ENCODE measurements at regions not wholly inside any gene's neighbourhood (a gene's known extent, or its start where the extent isn't known, plus 50 kb on each side); places are given as distances from the start of the nearest gene placed in this dataset.

GRCh38 chr5:159780246-159780645 lies 136.0 kb upstream of the ADRA1B start:
- no peaks in the 10 kb centered on the region for H3K4me1 ChIP-seq (ENCODE audit: low read length)
- TF ChIP-seq EZH2phosphoT487 (IDR thresholded peaks at IDR 0.05; ENCODE audit: low read length) (no peak), EZH2 (optimal IDR thresholded peaks at IDR 0.05; ENCODE audit: low read depth, low read length) (no peak), CTCF (IDR thresholded peaks at IDR 0.05; ENCODE audit: low read length) (no peak)
- no peak overlapping the region for H3K27ac ChIP-seq (ENCODE audit: low read length)
- H3K9ac ChIP-seq (ENCODE audit: low read length) = no peak overlapping the region
- H3K27me3 ChIP-seq (replicated peaks; ENCODE audit: insufficient read depth, low read length) = no peaks in the 10 kb centered on the region
- H3K9me3 ChIP-seq (replicated peaks; ENCODE audit: insufficient read depth, low read length) = no peaks in the 10 kb centered on the region
- no peaks in the 10 kb centered on the region for H3F3A ChIP-seq (ENCODE audit: insufficient read depth, low read length)
- no peaks in the 10 kb centered on the region for H4K20me1 ChIP-seq (ENCODE audit: insufficient read depth, low read length)
- no peak for DNase-seq
- no peak overlapping the region for H2AFZ ChIP-seq (ENCODE audit: low read length)
- H3K4me3 ChIP-seq (ENCODE audit: low read length) = no peak overlapping the region
- no peaks in the 10 kb centered on the region for H3K79me2 ChIP-seq (ENCODE audit: low read length)
- no peak overlapping the region for H3K4me2 ChIP-seq (ENCODE audit: low read depth, low read length)
- no peaks in the 10 kb centered on the region for H3K36me3 ChIP-seq (replicated peaks; ENCODE audit: insufficient read depth, low read length)
- H3K9me2 ChIP-seq (replicated peaks; ENCODE audit: insufficient read depth, low read length) = no peaks in the 10 kb centered on the region

- Histone ChIP-seq H3K79me2 (ENCODE audit: low read length) (no peaks in the 10 kb centered on the region), H2AFZ (ENCODE audit: low read length) (no peak overlapping the region), H3F3A (ENCODE audit: insufficient read depth, low read length) (no peaks in the 10 kb centered on the region), H3K27me3 (replicated peaks; ENCODE audit: insufficient read depth, low read length) (no peaks in the 10 kb centered on the region), H3K9ac (ENCODE audit: low read length) (no peak overlapping the region), H3K9me3 (replicated peaks; ENCODE audit: insufficient read depth, low read length) (no peaks in the 10 kb centered on the region), H3K4me2 (ENCODE audit: low read depth, low read length) (no peak overlapping the region), H3K27ac (ENCODE audit: low read length) (no peak overlapping the region), H3K9me2 (replicated peaks; ENCODE audit: insufficient read depth, low read length) (no peaks in the 10 kb centered on the region), H3K4me1 (ENCODE audit: low read length) (no peaks in the 10 kb centered on the region), H4K20me1 (ENCODE audit: insufficient read depth, low read length) (no peaks in the 10 kb centered on the region), H3K4me3 (ENCODE audit: low read length) (no peak overlapping the region), H3K36me3 (replicated peaks; ENCODE audit: insufficient read depth, low read length) (no peaks in the 10 kb centered on the region)
- TF ChIP-seq EZH2phosphoT487 (IDR thresholded peaks at IDR 0.05; ENCODE audit: low read length) (no peak), CTCF (IDR thresholded peaks at IDR 0.05; ENCODE audit: low read length) (no peak), EZH2 (optimal IDR thresholded peaks at IDR 0.05; ENCODE audit: low read depth, low read length) (no peak)
- no peak for DNase-seq
Measured at GRCh38 chr5:159781626-159782157, 134.6 kb upstream of the ADRA1B start.

GRCh38 chr5:159782197-159782994 lies 133.9 kb upstream of the ADRA1B start:
- Histone ChIP-seq H3K79me2 (ENCODE audit: low read length) (no peaks in the 10 kb centered on the region), H3K36me3 (replicated peaks; ENCODE audit: insufficient read depth, low read length) (no peaks in the 10 kb centered on the region), H3K4me1 (ENCODE audit: low read length) (no peaks in the 10 kb centered on the region), H3K9me3 (replicated peaks; ENCODE audit: insufficient read depth, low read length) (no peaks in the 10 kb centered on the region), H3K4me2 (ENCODE audit: low read depth, low read length) (no peak overlapping the region), H3K9ac (ENCODE audit: low read length) (no peak overlapping the region), H3K27me3 (replicated peaks; ENCODE audit: insufficient read depth, low read length) (no peaks in the 10 kb centered on the region), H2AFZ (ENCODE audit: low read length) (no peak overlapping the region), H3K27ac (ENCODE audit: low read length) (no peak overlapping the region), H3F3A (ENCODE audit: insufficient read depth, low read length) (no peaks in the 10 kb centered on the region), H4K20me1 (ENCODE audit: insufficient read depth, low read length) (no peaks in the 10 kb centered on the region), H3K9me2 (replicated peaks; ENCODE audit: insufficient read depth, low read length) (no peaks in the 10 kb centered on the region), H3K4me3 (ENCODE audit: low read length) (no peak overlapping the region)
- no peak for DNase-seq
- TF ChIP-seq EZH2 (optimal IDR thresholded peaks at IDR 0.05; ENCODE audit: low read depth, low read length) = no peak
- TF ChIP-seq CTCF (IDR thresholded peaks at IDR 0.05; ENCODE audit: low read length) = no peak
- TF ChIP-seq EZH2phosphoT487 (IDR thresholded peaks at IDR 0.05; ENCODE audit: low read length) = no peak
